NT2/D1 (cell line): ENCODE measurements at regions not wholly inside any gene's neighbourhood (a gene's known extent, or its start where the extent isn't known, plus 50 kb on each side); places are given as distances from the start of the nearest gene placed in this dataset.

Experiments
- DNase-seq: peaks from one replicate; pipeline ENCODE4 v3.0.0-alpha.2; 2011; ENCODE audit warnings: low read depth, low spot score
- H3K27me3 ChIP-seq: 2 replicates; pipeline ENCODE4 v1.6.0; 2011; ENCODE audit warnings: mild to moderate bottlenecking; ENCODE audit not compliant: insufficient read length, insufficient read depth
- H3K36me3 ChIP-seq: 2 replicates; pipeline ENCODE4 v1.6.1; 2011; ENCODE audit warnings: mild to moderate bottlenecking, low read length, mixed read lengths; ENCODE audit not compliant: insufficient read depth, insufficient read length
- H3K4me1 ChIP-seq: 2 replicates; pipeline ENCODE4 v1.5.1; 2011; ENCODE audit not compliant: insufficient read depth, insufficient read length
- H3K4me3 ChIP-seq: 2 replicates; pipeline ENCODE4 v1.5.1; 2011; ENCODE audit warnings: low read depth; ENCODE audit not compliant: insufficient read length
- H3K9ac ChIP-seq: 2 replicates; pipeline ENCODE4 v1.6.0; 2011; ENCODE audit warnings: low read depth; ENCODE audit not compliant: insufficient read length
- H3K9me3 ChIP-seq: 2 replicates; pipeline ENCODE4 v1.5.1; 2011; ENCODE audit warnings: mild to moderate bottlenecking, low read length; ENCODE audit not compliant: insufficient read depth
- SUZ12 ChIP-seq: IDR thresholded peaks from 2 replicates; pipeline ENCODE4 v1.6.1; 2011; ENCODE audit not compliant: insufficient read length, insufficient read depth; ENCODE audit errors: extremely low read depth
- YY1 ChIP-seq: IDR thresholded peaks from 2 replicates; pipeline ENCODE4 v1.6.1; 2011; ENCODE audit not compliant: insufficient read length, insufficient read depth
- ZNF274 ChIP-seq: IDR thresholded peaks from 2 replicates; pipeline ENCODE4 v1.6.1; 2011; ENCODE audit warnings: mild to moderate bottlenecking, low read depth, low read length

GRCh38 chr22:34743110-34743751 is 322.7 kb upstream of the ISX start:
- TF ChIP-seq YY1: no peak
- TF ChIP-seq ZNF274: no peak
- TF ChIP-seq SUZ12: no peak
- DNase-seq: no peak
- Histone ChIP-seq H3K36me3 (no peaks in the 10 kb centered on the region), H3K9me3 (no peaks in the 10 kb centered on the region), H3K27me3 (no peaks in the 10 kb centered on the region), H3K4me3 (no peak overlapping the region), H3K9ac (no peak overlapping the region), H3K4me1 (no peaks in the 10 kb centered on the region)

GRCh38 chr22:34760276-34761008 is 305.5 kb upstream of the ISX start:
- H3K9ac ChIP-seq: no peak overlapping the region
- DNase-seq: no peak
- TF ChIP-seq YY1 (no peak), SUZ12 (no peak), ZNF274 (no peak)

GRCh38 chr22:34761111-34761510 is 304.8 kb upstream of the ISX start:
- TF ChIP-seq ZNF274: no peak
- no peak for TF ChIP-seq YY1
- no peak for TF ChIP-seq SUZ12
- Histone ChIP-seq H3K9me3 (peaks cover 19% of the 10 kb centered on the region), H3K9ac (no peak overlapping the region), H3K36me3 (no peaks in the 10 kb centered on the region), H3K4me3 (no peak overlapping the region), H3K27me3 (no peaks in the 10 kb centered on the region), H3K4me1 (no peaks in the 10 kb centered on the region)
- DNase-seq: no peak

More at GRCh38 chr22:34760276-34761008, 305.5 kb upstream of the ISX start:
- Histone ChIP-seq H3K4me3 (no peak overlapping the region), H3K4me1 (no peaks in the 10 kb centered on the region), H3K9me3 (peaks cover 19% of the 10 kb centered on the region), H3K27me3 (no peaks in the 10 kb centered on the region), H3K36me3 (no peaks in the 10 kb centered on the region)

- no peak overlapping the region for H3K9ac ChIP-seq
- H3K4me3 ChIP-seq: no peak overlapping the region
- no peaks in the 10 kb centered on the region for H3K4me1 ChIP-seq
- no peaks in the 10 kb centered on the region for H3K27me3 ChIP-seq
- TF ChIP-seq ZNF274 (no peak), YY1 (no peak)
- no peaks in the 10 kb centered on the region for H3K36me3 ChIP-seq
- H3K9me3 ChIP-seq: 0 out of 2 replicates have a peak, but pooled peaks cover under 1% of the 10 kb centered on the region
- DNase-seq: no peak
These were observed 302.5 kb upstream of the ISX start for GRCh38 chr22:34763496-34763895.

DNA sequence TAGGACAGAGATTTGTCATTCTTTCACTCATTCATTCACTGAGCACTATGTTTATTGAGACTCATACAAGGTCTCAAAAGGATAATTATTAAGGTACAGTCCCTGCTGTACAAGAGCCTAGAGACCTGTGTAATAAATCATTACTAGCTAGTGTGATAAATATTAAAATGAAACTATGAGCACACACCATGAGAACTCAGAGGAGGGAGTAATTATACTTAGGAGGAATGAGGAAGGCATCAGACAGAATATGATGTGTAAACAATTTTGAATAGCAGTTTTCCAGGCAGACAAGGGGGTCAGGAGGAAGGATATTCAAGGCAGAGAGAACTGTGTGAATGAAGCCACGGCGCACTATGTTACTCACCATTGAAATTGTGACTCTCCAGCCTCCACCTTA is 300.8 kb upstream of the ISX start:
- no peaks in the 10 kb centered on the region for H3K36me3 ChIP-seq
- H3K9me3 ChIP-seq: no peaks in the 10 kb centered on the region
- H3K4me1 ChIP-seq: no peaks in the 10 kb centered on the region
- no peak overlapping the region for H3K4me3 ChIP-seq
- TF ChIP-seq SUZ12 (no peak), YY1 (no peak), ZNF274 (no peak)
- H3K9ac ChIP-seq: no peak overlapping the region
- no peak for DNase-seq
- H3K27me3 ChIP-seq: no peaks in the 10 kb centered on the region

DNA sequence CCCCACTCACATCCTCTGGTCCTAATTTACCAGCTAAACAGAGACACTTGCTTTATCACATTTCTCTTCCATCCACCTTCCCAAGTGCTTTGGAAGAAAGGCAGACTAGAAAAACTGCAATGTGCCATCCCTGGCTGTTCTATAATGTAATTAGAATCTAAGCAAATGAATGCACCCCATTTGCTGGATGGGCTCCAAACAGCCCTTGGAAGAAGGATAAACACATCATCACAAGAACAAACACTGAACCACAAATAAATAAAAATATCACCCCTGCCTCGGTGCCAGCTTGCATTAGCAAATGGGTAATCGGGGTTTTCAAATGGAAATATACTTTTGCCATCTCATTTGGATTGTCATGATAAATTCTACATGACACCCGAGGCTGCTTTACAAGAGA is 296.6 kb upstream of the ISX start:
- no peaks in the 10 kb centered on the region for H3K27me3 ChIP-seq
- H3K9me3 ChIP-seq: no peaks in the 10 kb centered on the region
- DNase-seq: no peak
- H3K9ac ChIP-seq: no peak overlapping the region
- H3K4me1 ChIP-seq: no peaks in the 10 kb centered on the region
- H3K36me3 ChIP-seq: no peaks in the 10 kb centered on the region
- H3K4me3 ChIP-seq: no peak overlapping the region
- TF ChIP-seq ZNF274 (no peak), YY1 (no peak), SUZ12 (no peak)

GRCh38 chr22:34776817-34777216 is 289.1 kb upstream of the ISX start:
- Histone ChIP-seq H3K4me3 (no peak overlapping the region), H3K36me3 (no peaks in the 10 kb centered on the region), H3K4me1 (no peaks in the 10 kb centered on the region), H3K27me3 (no peaks in the 10 kb centered on the region), H3K9ac (no peak overlapping the region), H3K9me3 (peaks cover 17% of the 10 kb centered on the region)
- DNase-seq: no peak
- TF ChIP-seq ZNF274 (no peak), YY1 (no peak), SUZ12 (no peak)
